Adrenal gland (tissue), 9 donors: ENCODE measurements at regions not wholly inside any gene's neighbourhood (a gene's known extent, or its start where the extent isn't known, plus 50 kb on each side); places are given as distances from the start of the nearest gene placed in this dataset.

Experiments used
- DNase-seq, 7 donors: peaks; one replicate each; pipeline ENCODE4 v3.0.0-alpha.2; 2019 to 2020
- H3K27ac ChIP-seq, 5 donors: fragments of 200-600 bp; sonication (generic) in 4 of 5; 1 replicate in 3 of 5; 2 replicates in 2 of 5; pipeline versions ENCODE4 v1.5.1 to v1.8.0; 2016 to 2020; ENCODE audit warnings: mild to moderate bottlenecking in 1 of 5
- H3K27me3 ChIP-seq: fragments of 200-600 bp; 2 replicates; pipeline ENCODE4 v1.8.0; 2021
- H3K36me3 ChIP-seq, 2 donors: fragments of 200-600 bp; replicated peaks in 1 of 2; 1 replicate in 1 of 2; 2 replicates in 1 of 2; pipeline versions ENCODE4 v1.5.1 to v1.8.0; 2018 to 2022
- H3K4me1 ChIP-seq, 2 donors: fragments of 200-600 bp; replicated peaks in 1 of 2; 1 replicate in 1 of 2; 2 replicates in 1 of 2; pipeline versions ENCODE4 v1.5.1 to v1.8.0; 2018 to 2021
- H3K4me3 ChIP-seq, 4 donors: fragments of 200-600 bp; sonication (generic) in 3 of 4; one replicate each; pipeline ENCODE4 v1.5.1; 2016 to 2018
- H3K9me3 ChIP-seq, 3 donors: fragments of 200-600 bp; sonication (generic) in 1 of 3; replicated peaks in 1 of 3; 1 replicate in 2 of 3; 2 replicates in 1 of 3; pipeline versions ENCODE4 v1.5.1 to v1.8.0; 2016 to 2021
- POLR2A ChIP-seq, 2 donors: fragments of 450-650 bp; IDR thresholded peaks; one replicate each; pipeline ENCODE4 v1.6.1; 2017; ENCODE audit warnings: antibody characterized with exemption in 2 of 2, mild to moderate bottlenecking in 2 of 2, moderate library complexity in 1 of 2
- WGBS, 4 donors: extraction: QIAGEN DNeasy Blood & Tissue Kit in 2 of 4; methylation state at CpG; one replicate each; pipeline versions ENCODE4 v1.1.5 to v1.1.7; 2013 to 2017; 5-methylcytosine and 5-hydroxymethylcytosine counted together
- intact Hi-C, 2 donors: fragments of 100-400 bp; cut with DNase I; formaldehyde crosslinking; loops; one replicate each; pipeline versions ENCODE4 v1.14.1 to v1.15.0; 2022 to 2023
- TF ChIP-seq, protein P1 (sequence below), 6 experiments: fragments of 450-650 bp in 4 of 6; fragments of 200-600 bp in 2 of 6; sonication (generic) in 1 of 6; IDR thresholded peaks; 1 replicate in 5 of 6; 2 replicates in 1 of 6; pipeline versions ENCODE4 v1.5.1 to v1.8.0; 2016 to 2021; ENCODE audit warnings: antibody characterized with exemption in 6 of 6, mild to moderate bottlenecking in 2 of 6, moderate library complexity in 1 of 6
- donor health status: healthy with polysubstance abuse.
- donor health status: Bipolar disorder and iron deficiency.
- donor health status: DM: yes; HTN: yes; CAD: no.
- donor health status: DM: no; HTN: no; CAD: no.
- donor health status: DM: no; HTN: no; CAD: no.

DNA sequence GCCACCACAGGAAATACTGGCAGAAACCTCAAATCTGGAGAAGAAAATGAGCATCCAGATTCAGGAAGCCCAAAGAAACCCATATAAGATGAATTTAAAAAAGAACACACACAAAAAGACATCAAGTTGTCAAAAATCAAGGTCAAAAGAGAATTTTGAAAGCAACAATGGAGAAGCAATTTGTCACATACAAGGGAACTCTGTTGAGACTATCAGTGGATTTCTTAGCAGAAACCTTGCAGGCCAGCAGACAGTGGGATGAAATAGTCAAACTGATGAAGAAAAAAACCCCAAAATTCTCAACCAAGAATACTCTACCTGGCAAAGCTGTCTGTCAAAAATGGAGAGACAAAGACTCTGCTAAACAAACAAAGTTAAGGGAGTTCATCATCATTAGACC, 272.6 kb downstream of the ADCYAP1 start:
- Histone ChIP-seq H3K9me3 (no peaks in the 10 kb centered on the region), H3K4me3 (no peak overlapping the region), H3K27me3 (no peaks in the 10 kb centered on the region), H3K36me3 (no peaks in the 10 kb centered on the region), H3K4me1 (no peaks in the 10 kb centered on the region), H3K27ac (no peak overlapping the region)
- no peak for DNase-seq
- TF ChIP-seq POLR2A (IDR thresholded peaks at IDR 0.05) = no peak
- TF ChIP-seq, protein P1, sequence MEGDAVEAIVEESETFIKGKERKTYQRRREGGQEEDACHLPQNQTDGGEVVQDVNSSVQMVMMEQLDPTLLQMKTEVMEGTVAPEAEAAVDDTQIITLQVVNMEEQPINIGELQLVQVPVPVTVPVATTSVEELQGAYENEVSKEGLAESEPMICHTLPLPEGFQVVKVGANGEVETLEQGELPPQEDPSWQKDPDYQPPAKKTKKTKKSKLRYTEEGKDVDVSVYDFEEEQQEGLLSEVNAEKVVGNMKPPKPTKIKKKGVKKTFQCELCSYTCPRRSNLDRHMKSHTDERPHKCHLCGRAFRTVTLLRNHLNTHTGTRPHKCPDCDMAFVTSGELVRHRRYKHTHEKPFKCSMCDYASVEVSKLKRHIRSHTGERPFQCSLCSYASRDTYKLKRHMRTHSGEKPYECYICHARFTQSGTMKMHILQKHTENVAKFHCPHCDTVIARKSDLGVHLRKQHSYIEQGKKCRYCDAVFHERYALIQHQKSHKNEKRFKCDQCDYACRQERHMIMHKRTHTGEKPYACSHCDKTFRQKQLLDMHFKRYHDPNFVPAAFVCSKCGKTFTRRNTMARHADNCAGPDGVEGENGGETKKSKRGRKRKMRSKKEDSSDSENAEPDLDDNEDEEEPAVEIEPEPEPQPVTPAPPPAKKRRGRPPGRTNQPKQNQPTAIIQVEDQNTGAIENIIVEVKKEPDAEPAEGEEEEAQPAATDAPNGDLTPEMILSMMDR (IDR thresholded peaks at IDR 0.05) = no peak
- intact Hi-C loops = no loop called here

DNA sequence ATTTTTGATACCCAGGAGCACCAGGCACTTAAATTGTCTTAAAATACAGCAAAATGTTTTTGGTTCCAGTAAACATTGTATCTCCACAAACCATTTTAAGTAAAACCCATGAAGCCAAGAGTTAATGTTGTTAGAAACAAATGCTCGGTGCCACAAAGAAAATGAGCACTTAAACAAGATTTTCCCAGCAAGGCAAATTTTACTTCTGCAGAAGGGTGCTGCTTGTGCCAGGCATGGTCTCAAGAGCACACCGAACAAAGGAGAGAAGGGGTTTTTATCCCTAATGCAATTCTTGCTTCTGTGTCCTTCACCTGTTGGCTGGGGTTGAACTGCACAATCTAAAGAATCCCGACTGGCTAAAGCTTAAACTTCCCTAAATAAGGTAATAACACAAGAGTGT, 286.7 kb downstream of the ADCYAP1 start:
- intact Hi-C loops = no loop called here
- WGBS, 4 donors = 57 to 71% (median 62%) methylated on average over 3 of the region's 3 CpGs
- no peak overlapping the region for H3K27ac ChIP-seq
- H3K4me3 ChIP-seq = no peak overlapping the region
- TF ChIP-seq POLR2A (IDR thresholded peaks at IDR 0.05) = no peak
- TF ChIP-seq, protein P1 (IDR thresholded peaks at IDR 0.05) = no peak
- no peaks in the 10 kb centered on the region for H3K4me1 ChIP-seq
- no peaks in the 10 kb centered on the region for H3K36me3 ChIP-seq
- DNase-seq = no peak
- no peaks in the 10 kb centered on the region for H3K9me3 ChIP-seq
- no peaks in the 10 kb centered on the region for H3K27me3 ChIP-seq

DNA sequence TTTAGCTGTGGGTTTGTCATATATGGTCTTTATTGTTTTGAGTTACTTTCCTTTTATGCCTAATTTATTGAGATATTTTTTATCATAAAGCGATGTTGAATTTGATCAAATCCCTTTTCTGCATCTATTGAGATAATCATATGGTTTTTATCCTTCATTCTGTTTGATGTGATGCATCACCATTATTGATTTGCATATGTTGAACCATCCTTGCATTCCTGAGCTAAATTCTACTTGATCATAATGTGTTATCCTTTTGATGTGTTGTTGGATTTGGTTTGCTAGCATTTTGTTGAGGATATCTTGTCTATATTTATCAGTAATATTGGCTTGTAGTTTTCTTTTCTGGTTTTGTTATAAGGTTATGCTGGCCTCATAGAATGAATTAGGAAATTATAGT, 308.5 kb downstream of the ADCYAP1 start:
- Histone ChIP-seq H3K36me3 (no peaks in the 10 kb centered on the region), H3K4me3 (no peak overlapping the region), H3K9me3 (no peaks in the 10 kb centered on the region), H3K27ac (no peak overlapping the region), H3K27me3 (no peaks in the 10 kb centered on the region), H3K4me1 (no peaks in the 10 kb centered on the region)
- 78 to 91% (median 83%) methylated on average over 1 of the region's 1 CpG for WGBS, 4 donors
- no peak for TF ChIP-seq POLR2A (IDR thresholded peaks at IDR 0.05)
- TF ChIP-seq, protein P1 (IDR thresholded peaks at IDR 0.05) = no peak
- intact Hi-C loops = no loop called here
- no peak for DNase-seq

DNA sequence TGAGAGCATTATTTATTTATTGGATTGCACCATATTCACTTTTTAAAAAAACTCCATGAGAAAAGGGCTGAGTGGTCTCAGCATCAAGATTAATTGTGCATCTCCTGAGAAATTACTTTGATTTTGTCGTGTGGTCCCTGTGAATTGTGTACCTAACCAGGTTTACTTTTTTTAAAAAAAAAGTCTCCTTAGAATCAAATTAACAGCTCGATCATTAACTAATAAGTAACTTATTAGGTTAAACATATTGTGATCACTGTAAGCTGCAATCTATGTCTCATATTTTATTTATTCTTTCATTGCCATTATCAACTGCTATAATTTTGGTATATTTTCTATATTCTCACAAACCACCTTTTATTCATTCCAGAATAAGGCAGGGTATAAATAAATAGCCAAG, 318.2 kb downstream of the ADCYAP1 start:
- Histone ChIP-seq H3K36me3 (no peaks in the 10 kb centered on the region), H3K27me3 (no peaks in the 10 kb centered on the region), H3K4me3 (no peak overlapping the region), H3K9me3 (no peaks in the 10 kb centered on the region), H3K4me1 (no peaks in the 10 kb centered on the region), H3K27ac (no peak overlapping the region)
- intact Hi-C loops = no loop called here
- no peak for DNase-seq
- TF ChIP-seq, protein P1 (IDR thresholded peaks at IDR 0.05) = no peak
- no peak for TF ChIP-seq POLR2A (IDR thresholded peaks at IDR 0.05)
- WGBS, 4 donors = 53 to 78% (median 57%) methylated on average over 2 of the region's 2 CpGs
